NOMO-1 treated with dmso at 0.1 percent for 144 hours (cell line): ENCODE measurements at regions not wholly inside any gene's neighbourhood (a gene's known extent, or its start where the extent isn't known, plus 50 kb on each side); places are given as distances from the start of the nearest gene placed in this dataset.

Experiments used
- DNase-seq: peaks from one replicate; lab custom pipeline; 2025; ENCODE audit not compliant: unreplicated experiment; lab: John Stamatoyannopoulos, UW

DNA sequence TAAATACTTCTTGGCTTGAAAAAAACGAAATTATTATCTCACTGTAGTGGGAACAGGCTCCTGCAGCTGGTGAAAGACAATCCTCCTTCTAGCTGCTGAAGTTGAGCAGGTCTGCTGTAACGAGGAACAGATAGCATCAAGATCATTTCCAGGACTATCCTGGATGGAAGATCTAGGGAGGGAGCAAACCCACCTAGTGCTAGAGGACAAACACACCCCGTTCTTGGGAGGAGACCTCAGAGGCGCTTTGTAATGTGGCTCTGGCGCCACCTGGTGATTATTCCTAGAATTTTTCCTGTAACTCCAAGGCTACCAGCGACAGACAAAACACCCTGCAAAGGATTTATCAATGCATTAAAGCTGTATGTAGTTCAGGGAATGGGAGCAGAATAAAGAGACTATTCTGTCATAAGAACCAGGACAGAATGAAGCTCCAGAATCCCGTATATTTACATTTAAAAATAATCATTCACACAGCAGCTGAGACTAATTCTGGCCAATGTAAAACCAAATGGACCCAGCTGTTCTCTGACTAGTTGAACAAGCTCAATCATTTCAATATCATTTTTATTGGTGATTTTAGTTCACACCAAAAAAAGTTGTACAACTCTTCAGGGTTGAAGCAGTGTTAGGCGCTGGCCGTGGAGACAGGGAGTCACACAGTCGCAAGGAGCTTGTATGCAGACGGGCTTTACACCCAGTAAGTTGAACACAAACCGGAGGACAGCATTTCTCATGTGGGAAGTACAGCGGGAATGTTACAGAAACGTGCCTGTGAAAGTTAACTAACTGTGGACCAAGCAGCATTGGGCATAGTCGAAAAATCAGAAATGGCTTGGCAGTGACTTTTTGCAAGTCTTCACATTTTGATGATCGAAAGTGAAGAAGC lies 290.3 kb downstream of the TRIB2 start:
- DNase-seq, result peak; percentile 22

DNA sequence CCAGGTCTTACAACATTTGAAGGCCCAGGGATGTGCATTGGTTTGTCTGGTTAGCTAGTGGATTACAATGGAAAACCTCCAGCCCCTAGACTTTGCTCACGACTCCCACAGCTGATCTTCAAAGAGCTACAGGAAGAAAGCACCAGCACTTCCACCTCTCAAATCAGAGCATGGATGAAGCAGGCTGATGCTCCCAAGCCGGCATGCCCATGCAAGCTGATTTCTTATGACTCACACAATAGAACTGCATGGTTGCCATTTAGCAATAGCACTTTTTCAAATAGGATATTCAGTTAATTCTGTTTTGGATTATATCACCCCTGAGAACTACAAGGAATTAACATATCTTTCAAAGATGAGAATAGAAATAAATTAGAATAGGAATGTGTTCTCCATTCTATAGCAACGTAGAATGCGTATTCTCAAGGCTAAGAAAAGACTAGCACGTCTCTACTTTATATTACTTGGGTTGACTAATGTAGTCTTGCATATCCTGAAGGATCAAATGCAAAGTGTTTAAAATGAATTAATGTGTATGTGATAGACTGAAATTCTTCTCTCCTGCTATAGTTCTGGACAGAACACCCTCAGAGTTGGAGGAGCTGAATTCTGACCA lies 292.4 kb downstream of the TRIB2 start:
- no peak for DNase-seq

DNA sequence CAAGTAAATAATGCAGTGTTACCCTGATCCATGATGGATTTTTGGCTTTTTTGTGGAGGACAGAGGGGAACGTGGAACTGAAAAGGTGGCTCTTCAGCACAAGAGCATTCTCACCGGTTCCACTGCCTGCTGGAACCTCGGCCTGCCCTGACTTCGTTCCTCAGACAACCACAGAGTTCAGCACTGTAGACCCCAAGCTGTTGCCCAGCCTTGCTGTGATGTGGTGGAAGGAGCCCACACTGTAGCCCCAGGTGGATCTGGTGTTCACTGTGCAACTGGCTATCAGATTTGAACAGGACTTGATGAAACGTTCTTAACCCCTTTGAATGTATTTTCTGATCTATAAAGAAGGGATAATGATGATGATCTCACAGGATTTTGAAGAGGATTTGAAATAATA lies 293.5 kb downstream of the TRIB2 start:
- DNase-seq, result no peak

DNA sequence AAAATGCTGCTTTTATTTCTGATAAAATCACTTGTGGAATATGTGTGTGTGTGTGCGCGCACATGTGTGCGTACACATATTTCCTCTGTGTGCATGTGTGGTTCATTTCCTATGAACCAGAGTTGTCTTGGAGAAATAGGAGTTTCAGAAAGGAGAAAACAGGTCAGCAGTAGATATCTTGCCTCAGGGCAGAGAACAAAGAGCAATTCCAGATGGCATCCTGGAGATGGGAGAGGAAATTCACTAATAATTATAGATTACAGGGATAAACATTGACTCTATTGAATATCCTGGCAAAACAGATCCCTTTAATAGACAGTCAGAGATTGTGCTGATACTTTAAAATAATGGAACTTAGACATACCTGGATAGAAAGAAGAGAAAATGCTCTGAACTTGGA lies 298.0 kb downstream of the TRIB2 start:
- DNase-seq, result no peak

DNA sequence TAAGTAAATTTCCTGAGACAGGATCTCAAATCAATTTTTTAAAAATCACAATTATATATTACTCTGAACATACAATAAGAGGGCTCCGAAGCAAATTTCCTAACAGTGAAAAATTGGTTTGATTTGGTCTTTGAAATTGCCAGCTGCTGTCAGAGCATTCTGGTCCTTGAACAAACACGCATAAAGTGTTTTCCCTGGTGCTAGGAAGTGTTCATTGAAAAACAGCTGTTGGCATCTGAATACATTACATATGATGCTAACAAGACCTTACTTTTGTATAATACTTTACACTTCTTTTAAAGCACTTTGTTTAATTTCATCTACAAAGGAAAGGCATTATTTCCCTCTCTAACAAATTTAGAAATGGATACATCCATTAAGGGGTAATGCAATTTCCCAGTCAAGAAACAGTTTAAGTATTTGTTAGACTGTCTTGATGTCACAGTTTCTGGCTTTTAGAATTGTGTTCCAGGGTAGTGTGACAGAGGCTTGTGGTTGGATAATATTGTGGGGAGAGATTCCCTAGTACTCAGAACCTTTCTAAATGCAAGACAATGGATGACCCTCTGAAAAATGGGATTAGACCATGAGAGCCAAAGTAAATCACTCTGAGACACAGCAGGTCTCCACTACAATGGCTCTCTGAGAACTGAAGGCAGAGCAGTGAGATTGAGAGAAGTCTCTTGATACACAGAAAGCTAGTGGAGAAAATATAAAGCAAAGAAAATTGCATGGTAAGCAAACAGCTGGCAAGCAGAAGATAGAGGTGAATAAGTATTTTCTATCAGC lies 299.0 kb downstream of the TRIB2 start:
- no peak for DNase-seq

DNA sequence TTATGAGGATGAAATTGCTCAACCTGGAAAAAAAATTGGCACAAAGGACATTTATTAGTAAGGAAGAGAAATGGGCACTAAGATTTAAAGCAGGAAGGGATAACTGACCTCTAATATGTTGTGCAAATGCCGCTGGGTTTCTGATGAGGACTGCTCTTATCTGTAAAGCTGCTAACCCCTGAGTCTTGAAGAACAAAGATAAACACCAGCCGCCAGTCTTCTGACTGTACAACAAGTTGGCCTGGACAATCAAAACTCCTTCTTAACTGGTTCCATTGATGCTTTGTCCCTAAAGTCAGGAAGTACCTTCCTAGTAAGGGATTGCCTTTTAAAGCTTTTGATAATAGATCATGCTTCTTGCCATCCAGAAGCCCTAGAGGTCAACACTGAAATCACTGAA lies 301.8 kb downstream of the TRIB2 start:
- DNase-seq, result no peak

DNA sequence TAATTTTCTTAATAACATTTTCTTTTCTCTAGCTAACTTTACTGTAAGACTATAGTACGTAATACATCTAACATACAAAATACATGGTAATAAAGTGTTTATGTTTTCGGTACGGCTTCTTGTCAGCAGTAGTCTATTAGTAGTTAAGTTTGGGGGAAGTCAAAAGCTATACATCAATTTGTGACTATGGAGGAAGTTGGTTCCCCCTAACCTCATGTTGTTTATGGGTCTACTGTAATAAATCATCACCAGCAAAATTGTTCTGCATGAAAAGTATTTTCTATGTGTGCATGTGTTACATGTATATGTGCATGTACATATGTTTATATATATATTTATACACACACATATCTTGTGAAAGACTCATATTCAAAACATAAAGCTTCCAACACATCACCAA lies 303.0 kb downstream of the TRIB2 start:
- DNase-seq, result peak; percentile 7

DNA sequence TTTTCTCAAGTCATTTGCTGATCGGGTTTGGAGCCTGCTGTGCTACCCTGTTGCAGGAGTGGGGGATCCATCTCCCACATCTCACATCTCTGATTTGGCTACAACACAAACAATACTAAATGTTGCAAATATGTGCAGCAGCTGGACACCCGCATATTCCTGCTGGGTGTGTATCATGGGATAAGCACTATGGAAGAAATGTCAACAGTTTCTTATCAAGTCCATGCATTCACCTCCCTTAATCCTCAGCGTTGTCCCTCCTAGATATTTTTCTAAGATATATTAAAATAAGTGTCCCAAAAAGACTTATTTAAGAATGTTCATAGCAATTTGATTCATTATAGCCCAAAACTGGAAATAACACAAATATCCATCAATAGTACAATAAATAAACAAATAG lies 303.7 kb downstream of the TRIB2 start:
- no peak for DNase-seq

DNA sequence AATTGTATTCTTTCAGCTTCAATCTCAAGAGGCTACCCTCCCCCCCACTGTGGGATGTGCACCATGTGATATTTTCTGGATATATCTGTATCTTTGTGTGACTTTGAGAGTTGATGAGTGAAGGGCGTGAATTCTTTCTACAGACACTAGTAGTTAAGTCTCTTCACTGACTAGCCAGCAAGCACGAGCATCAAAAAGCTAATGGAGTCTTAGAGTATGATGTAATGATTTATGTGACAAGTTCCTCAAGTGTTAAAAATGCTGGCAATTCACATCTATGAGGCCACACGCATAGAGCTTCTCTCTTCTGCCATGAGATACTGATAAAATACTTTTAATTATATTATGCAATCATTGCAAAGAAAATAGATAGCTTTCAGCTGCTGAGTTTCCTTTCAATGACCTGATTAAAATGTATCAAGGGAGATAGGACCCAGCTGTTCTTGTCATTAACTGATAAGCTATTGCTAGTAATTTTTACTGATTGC lies 304.8 kb downstream of the TRIB2 start:
- DNase-seq, result no peak

DNA sequence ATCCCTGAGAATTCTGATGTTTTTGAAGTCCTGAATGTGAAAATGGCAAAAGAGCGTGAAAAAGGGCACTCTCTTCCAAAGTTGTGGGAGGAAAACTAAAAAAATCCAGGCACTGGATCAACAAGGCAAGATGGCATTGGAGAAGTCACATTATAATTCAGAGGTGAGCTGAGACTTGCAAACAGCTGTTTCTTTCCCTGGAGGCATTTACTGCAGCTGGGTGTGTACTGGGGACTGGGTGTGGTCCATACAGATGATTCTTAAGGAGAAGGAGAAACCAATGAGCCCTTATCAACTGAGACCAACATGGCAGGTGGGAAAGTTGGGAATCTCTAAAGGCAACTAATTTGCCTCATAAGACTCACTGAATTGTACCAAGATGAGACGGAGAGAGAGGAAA lies 313.9 kb downstream of the TRIB2 start:
- no peak for DNase-seq

DNA sequence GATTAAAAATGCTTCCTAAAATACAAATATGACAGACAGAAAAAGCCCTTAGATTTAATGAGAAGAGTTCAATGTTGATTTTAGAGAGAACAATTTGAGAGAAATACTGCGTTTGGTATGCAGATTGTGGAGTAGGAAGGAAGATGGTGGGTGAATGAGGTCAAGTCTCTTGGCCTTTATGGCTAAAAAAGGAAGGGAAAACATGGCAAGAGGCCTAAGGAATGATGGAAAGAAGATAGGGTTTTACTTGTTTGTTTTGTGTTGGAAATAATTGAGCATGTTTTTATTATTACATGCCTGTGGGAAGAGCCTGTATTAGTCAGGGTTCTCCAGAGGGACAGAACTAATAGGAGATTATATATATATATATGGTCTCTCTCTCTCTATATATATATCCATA lies 318.1 kb downstream of the TRIB2 start:
- DNase-seq, result no peak

DNA sequence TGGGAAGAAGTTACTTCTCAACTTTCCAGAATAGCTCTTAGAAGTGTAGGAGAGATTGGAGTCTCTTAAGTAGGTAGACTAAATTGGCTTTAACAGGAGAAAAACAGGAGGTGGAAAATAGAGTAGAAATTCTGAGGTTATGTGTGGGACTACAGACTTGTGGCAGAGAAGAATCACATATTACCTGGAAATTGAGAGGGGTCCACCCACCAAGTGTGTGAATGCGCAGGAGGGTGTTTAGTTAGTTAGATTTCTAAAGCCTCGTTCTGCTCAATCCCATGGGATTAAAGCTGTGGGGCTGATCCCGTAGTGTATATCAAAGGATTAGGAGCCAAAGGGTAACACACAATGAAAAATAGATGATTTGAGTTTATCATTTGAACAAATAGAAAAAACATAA lies 319.1 kb downstream of the TRIB2 start:
- no peak for DNase-seq

DNA sequence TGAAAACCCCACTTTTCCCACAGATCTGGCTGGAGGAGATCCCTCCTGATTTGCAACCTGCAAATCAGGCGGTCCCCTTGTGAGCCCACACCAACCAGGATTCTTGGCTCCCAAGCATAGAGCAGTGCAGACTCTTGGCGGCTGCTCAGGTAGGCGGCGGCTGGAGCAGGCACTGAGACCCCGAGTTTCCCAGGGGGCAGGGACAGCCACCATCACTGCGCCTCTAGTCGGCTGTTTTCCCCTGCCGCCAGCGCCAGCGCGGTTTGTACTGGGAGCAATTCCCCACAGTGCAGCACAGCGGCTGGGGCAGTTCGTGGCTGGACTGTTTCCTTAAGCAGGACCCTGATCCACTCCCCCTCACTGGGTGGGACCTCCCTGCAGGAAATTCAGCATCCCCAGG lies 323.3 kb downstream of the TRIB2 start:
- DNase-seq, result no peak

DNA sequence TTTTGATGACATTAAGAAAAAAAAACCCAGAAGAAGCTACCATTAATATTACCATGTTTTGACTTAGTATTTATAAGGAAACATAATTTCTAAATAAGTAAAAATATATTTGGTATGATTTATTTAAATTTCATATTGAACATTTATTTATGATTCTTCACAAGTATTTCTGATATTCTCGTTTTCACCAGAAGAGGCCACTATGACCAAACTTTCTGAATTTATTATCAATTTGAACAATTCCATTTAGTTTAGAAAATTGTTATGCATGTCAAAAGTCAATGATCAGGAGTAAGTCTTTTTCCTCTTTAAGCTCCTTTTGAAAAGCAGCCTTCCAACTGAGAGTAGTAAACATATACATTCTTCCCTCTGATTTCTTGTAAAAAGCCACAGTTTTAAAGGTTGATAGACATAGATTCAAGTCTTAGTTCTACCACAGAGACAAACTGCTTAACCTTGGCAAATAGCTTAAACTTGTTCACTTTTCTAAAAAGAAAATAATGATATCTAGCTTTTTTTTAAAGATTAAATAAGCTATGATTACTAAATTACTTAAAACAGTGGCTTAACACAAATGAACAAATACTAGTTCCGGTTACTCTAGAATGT lies 329.9 kb downstream of the TRIB2 start:
- no peak for DNase-seq

DNA sequence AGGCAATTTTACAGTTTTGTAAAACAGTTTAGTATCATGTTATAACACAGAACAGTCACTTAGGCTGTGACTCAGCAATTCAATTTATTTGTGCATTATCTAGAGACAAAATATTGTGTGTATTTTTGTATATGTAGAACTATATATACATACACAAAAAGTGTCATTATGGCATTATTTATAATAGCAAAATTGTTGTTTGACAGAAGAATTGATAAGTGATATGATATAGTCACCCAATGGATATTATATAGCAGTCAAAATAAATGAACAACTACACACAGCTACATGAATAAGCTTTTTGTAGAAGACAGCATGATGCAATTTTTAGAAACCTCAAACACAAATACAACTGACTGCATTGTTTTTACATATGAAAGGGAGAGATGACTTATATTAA lies 334.0 kb downstream of the TRIB2 start:
- no peak for DNase-seq

DNA sequence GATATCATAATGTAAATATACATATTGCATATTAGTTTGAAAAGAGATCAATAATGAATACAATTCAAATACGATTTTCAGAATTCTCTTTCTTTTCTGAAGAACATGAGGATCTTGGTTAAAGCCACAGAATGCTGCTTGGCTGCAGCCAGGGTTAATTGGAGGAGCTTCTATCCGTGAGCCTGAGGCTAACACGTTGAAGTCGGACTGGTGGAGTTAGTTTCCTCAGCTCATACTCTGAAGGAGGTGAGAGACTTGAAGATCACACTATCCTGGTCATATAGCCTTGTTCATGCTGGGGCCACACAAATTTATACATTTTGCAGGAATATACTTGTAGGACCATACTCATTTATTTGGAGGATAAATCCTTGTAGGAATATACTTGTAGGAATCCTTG lies 335.8 kb downstream of the TRIB2 start:
- DNase-seq, result no peak

DNA sequence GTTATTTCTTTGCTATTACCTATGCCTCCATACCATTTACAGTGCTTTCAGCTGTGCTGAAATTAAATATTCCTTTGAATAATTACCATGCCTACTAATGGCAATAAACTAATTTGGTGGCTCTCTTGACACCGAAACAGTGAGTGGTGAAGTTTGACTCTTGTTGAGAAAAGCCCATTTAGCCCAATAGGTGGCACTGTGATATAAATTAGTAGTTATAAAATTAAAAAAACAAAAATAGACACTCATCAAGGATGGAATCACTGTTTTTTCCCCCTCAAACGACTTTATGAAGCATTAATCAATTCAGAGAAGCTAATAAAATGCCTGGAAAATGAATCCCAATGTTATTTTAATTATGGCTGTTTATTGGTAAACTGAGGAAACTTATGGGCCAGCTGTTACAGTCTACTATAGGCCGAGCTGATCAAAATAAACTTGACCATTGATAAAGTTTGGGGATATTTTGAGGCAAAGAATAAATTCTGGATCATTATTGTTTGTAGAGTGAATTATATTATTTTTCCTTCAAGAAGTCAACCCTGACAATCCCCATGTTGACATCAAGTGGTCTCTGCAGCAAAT lies 339.6 kb downstream of the TRIB2 start:
- no peak for DNase-seq

DNA sequence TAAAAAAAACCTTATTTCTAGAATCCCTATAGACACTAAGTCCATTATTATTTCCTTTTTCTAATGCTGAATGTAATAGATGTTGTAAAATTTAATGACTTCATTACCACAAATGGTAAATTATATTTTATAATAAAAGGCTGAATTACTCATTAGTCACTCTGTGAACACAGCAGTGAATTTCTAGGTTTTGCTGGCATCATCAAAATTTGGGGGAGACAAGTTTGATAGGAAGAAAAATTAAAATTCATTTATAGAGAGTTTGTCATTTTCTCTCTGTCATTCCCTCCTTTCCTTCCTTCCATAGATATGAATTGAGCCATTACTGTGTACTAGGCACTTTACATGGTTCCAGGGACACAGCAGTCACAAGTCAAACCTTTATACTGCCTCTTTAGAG lies 340.9 kb downstream of the TRIB2 start:
- no peak for DNase-seq

DNA sequence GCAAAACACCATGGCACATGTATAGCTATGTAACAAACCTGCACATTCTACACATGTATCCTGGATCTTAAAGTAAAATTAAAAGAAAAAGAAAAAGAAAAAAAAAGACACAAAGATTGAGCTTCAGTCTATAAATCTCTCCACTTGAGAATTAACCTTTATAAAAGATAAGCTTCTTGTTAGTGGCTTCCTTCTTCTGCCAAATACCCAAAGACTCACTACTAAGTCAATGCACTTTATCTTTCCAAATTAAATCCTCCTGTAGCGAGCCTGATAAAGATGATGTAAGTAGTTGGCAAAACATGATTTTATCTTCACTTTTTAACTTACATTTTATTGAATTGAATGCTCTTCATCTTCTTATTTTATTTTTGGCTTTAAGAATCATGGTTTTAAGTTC lies 349.9 kb downstream of the TRIB2 start:
- no peak for DNase-seq

DNA sequence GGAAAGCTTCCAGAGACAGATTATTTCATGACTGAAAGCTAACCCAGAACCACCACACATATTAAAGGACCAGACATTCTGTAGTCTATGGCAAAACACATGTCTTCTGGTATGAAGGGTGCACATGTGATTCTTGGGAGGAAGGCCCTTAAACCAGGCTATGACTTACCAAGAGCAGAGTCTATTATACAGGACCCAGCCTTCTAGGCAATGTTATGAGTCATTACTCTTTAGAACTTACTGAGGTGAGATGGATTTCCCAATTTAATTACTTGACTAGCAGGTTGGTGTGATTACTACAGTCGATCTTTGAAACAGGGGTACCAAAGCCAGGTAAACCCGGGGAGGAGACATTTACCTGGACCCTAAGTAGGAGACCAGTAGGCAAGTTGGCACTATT lies 350.8 kb downstream of the TRIB2 start:
- DNase-seq, result no peak

DNA sequence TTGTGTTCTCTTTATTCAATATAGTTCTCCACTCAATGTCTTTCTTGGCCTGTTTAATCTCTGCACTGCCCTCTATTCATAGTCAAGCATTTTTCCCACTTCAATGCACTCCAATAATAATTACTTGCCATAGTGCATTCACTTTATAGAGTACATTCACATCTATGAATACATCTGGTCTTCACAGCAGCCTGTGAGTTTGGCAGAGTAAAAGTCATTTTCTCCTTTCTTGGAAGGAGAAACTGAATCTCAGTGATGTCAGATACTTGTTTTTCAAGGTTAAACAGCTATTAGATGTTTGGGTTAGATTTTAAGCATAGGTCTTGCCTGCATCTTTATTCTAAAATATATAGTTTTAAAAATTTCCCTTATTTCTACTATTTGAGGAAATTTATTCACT lies 373.2 kb downstream of the TRIB2 start:
- DNase-seq, result no peak
